ENCODE measurements at regions not wholly inside any gene's neighbourhood (a gene's known extent, or its start where the extent isn't known, plus 50 kb on each side); places are given as distances from the start of the nearest gene placed in this dataset.

DNA sequence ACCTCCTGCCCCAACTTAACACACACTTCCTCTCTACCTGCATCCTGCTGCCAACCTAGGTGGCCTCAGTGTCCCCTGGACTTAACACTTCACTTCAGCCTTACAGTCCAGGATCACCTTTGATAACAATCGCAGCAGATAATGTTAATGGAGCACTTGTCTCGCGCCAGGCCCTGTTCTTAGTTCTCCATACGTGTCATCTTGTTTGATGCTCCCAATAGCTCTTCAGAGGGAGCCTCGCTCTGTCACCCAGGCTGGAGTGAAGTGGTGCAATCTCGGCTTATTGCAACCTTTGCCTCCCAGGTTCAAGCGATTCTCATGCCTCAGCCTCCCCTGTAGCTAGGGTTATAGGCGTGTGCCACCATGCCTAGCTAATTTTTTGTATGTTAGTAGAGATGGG is 62.7 kb upstream of the SHB start:
- intact Hi-C loops (cut with micrococcal nuclease; ENCODE audit: unreplicated experiment): no loop called here
- H3K4me3 ChIP-seq (replicated peaks in 1 of 3; ENCODE audit: insufficient read depth in 1 of 3, low read depth in 2 of 3, low read length in 3 of 3): no peak overlapping the region
- H3K4me1 ChIP-seq (ENCODE audit: insufficient read depth, low read length): no peaks in the 10 kb centered on the region
- H3K9ac ChIP-seq (ENCODE audit: insufficient read depth, low read depth, low read length): no peak overlapping the region
- H3K27ac ChIP-seq (ENCODE audit: extremely low read length, insufficient read depth, low read length): no peak overlapping the region
- FAIRE-seq (no peak), ATAC-seq (no peak), DNase-seq (ENCODE audit: low spot score) (no peak)
- 0 out of 2 replicates have a peak, but pooled peaks cover 3% of the 10 kb centered on the region for H4K20me1 ChIP-seq (ENCODE audit: insufficient read depth, low read length)
- TF ChIP-seq HOXA9 (CRISPR knock-in tag; IDR thresholded peaks at IDR 0.05; ENCODE audit: borderline replicate concordance) (no peak), DNMT1 (CRISPR knock-in tag; IDR thresholded peaks at IDR 0.05) (no peak), PAX8 (CRISPR knock-in tag; IDR thresholded peaks at IDR 0.05; ENCODE audit: borderline replicate concordance) (no peak)
- TF ChIP-seq, protein P1, sequence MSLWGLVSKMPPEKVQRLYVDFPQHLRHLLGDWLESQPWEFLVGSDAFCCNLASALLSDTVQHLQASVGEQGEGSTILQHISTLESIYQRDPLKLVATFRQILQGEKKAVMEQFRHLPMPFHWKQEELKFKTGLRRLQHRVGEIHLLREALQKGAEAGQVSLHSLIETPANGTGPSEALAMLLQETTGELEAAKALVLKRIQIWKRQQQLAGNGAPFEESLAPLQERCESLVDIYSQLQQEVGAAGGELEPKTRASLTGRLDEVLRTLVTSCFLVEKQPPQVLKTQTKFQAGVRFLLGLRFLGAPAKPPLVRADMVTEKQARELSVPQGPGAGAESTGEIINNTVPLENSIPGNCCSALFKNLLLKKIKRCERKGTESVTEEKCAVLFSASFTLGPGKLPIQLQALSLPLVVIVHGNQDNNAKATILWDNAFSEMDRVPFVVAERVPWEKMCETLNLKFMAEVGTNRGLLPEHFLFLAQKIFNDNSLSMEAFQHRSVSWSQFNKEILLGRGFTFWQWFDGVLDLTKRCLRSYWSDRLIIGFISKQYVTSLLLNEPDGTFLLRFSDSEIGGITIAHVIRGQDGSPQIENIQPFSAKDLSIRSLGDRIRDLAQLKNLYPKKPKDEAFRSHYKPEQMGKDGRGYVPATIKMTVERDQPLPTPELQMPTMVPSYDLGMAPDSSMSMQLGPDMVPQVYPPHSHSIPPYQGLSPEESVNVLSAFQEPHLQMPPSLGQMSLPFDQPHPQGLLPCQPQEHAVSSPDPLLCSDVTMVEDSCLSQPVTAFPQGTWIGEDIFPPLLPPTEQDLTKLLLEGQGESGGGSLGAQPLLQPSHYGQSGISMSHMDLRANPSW (CRISPR knock-in tag; IDR thresholded peaks at IDR 0.05; ENCODE audit: borderline replicate concordance): no peak
- no peaks in the 10 kb centered on the region for H3K36me3 ChIP-seq (replicated peaks in 1 of 2; ENCODE audit: control insufficient read depth in 1 of 2, insufficient read depth in 2 of 2, low read length in 2 of 2)
- BruUV-seq (replicated peaks): no TSS peak
- WGBS (ENCODE audit: low lambda C conversion rate): 49% methylated on average over 7 of the region's 8 CpGs
- ChIA-PET CTCF (ENCODE audit: low intra/inter-chr PET ratio, low total read pairs) (no interaction called here), POLR2A (no interaction called here)
- H2AFZ ChIP-seq (ENCODE audit: low read length): no peak overlapping the region
- in situ Hi-C loops (cut with HindIII; ENCODE audit: extremely low pct_ligation_motif_present, low pct_unique_long_range_greater_than_20kb): no loop called here
- no peaks in the 10 kb centered on the region for H3K79me2 ChIP-seq (ENCODE audit: insufficient read depth, low read length)
- no peaks in the 10 kb centered on the region for H3K9me3 ChIP-seq (ENCODE audit: low read length)
- peaks cover 0 to 16% of the 10 kb centered on the region in 2 experiments; a peak in 3 of 5 replicates for H3K27me3 ChIP-seq (ENCODE audit: control insufficient read depth in 1 of 2, insufficient read depth in 2 of 2, low read length in 2 of 2)
- no peak overlapping the region for H3K4me2 ChIP-seq (ENCODE audit: low read depth, low read length)

DNA sequence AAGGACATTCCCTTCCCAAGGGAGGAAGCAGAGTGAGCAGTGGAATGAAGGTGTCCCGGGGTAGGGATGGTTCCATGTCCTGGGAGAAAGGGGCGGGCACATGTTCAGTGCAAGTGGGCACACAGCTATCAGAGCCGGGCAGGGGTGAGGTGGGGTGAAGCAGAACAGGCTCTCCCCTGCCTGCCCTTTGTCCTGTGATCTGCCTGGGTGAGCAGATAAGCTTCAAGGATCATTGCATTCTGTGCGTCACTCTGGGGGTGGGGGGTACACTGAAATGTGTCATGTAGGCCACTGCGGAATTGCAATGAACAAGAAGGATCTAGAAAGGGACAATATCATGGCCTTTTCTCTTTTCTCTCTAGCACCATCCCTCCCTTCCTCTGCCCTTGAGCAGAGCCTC is 61.7 kb upstream of the SHB start:
- peaks cover 2 to 25% of the 10 kb centered on the region in 2 experiments; a peak in 3 of 5 replicates for H3K27me3 ChIP-seq (ENCODE audit: control insufficient read depth in 1 of 2, insufficient read depth in 2 of 2, low read length in 2 of 2)
- no TSS peak for BruUV-seq (replicated peaks)
- DNase-seq (ENCODE audit: low spot score) (no peak), ATAC-seq (no peak), FAIRE-seq (no peak)
- intact Hi-C loops (cut with micrococcal nuclease; ENCODE audit: unreplicated experiment): no loop called here
- in situ Hi-C loops (cut with HindIII; ENCODE audit: extremely low pct_ligation_motif_present, low pct_unique_long_range_greater_than_20kb): no loop called here
- H4K20me1 ChIP-seq (ENCODE audit: insufficient read depth, low read length): 0 out of 2 replicates have a peak, but pooled peaks cover 3% of the 10 kb centered on the region
- no peaks in the 10 kb centered on the region for H3K9me3 ChIP-seq (ENCODE audit: low read length)
- no peaks in the 10 kb centered on the region for H3K4me1 ChIP-seq (ENCODE audit: insufficient read depth, low read length)
- no peaks in the 10 kb centered on the region for H3K79me2 ChIP-seq (ENCODE audit: insufficient read depth, low read length)
- no peak overlapping the region for H3K4me3 ChIP-seq (replicated peaks in 1 of 3; ENCODE audit: insufficient read depth in 1 of 3, low read depth in 2 of 3, low read length in 3 of 3)
- TF ChIP-seq ZNF30 (CRISPR knock-in tag; IDR thresholded peaks at IDR 0.05) (no peak), ZSCAN25 (CRISPR knock-in tag; IDR thresholded peaks at IDR 0.05) (peak; percentile 88)
- no peak overlapping the region for H2AFZ ChIP-seq (ENCODE audit: low read length)
- no peaks in the 10 kb centered on the region for H3K36me3 ChIP-seq (replicated peaks in 1 of 2; ENCODE audit: control insufficient read depth in 1 of 2, insufficient read depth in 2 of 2, low read length in 2 of 2)
- H3K27ac ChIP-seq (ENCODE audit: extremely low read length, insufficient read depth, low read length): no peak overlapping the region
- H3K9ac ChIP-seq (ENCODE audit: insufficient read depth, low read depth, low read length): no peak overlapping the region
- WGBS (ENCODE audit: low lambda C conversion rate): 12% methylated on average over 5 of the region's 5 CpGs
- ChIA-PET CTCF (ENCODE audit: low intra/inter-chr PET ratio, low total read pairs) (no interaction called here), POLR2A (no interaction called here)
- no peak overlapping the region for H3K4me2 ChIP-seq (ENCODE audit: low read depth, low read length)
